Spleen (tissue), 7 donors: ENCODE measurements at regions not wholly inside any gene's neighbourhood (a gene's known extent, or its start where the extent isn't known, plus 50 kb on each side); places are given as distances from the start of the nearest gene placed in this dataset.

ENCODE experiments used
- POLR2AphosphoS5 ChIP-seq, 3 donors: sonication (generic); formaldehyde crosslinking; IDR thresholded peaks; one replicate each; pipeline ENCODE4 v1.5.1; 2017; ENCODE audit warnings: antibody characterized with exemption in 3 of 3
- TF ChIP-seq, protein P1 (sequence below), 11 experiments: fragments of 200-600 bp in 7 of 11; fragments of 450-650 bp in 4 of 11; sonication (generic) in 4 of 11; IDR thresholded peaks in 8 of 11; conservative IDR thresholded peaks in 3 of 11; 1 replicate in 7 of 11; 2 replicates in 4 of 11; pipeline versions ENCODE4 v1.4.0 to v1.8.0; 2016 to 2021; ENCODE audit warnings: antibody characterized with exemption in 11 of 11, inconsistent platforms in 4 of 11, mild to moderate bottlenecking in 1 of 11
- donor health status: DM: no; HTN: no; CAD: no; lungs with moderate emphysema.
- donor health status: DM: no; HTN: no; CAD: no.
- donor health status: DM: no; HTN: no; CAD: no.

DNA sequence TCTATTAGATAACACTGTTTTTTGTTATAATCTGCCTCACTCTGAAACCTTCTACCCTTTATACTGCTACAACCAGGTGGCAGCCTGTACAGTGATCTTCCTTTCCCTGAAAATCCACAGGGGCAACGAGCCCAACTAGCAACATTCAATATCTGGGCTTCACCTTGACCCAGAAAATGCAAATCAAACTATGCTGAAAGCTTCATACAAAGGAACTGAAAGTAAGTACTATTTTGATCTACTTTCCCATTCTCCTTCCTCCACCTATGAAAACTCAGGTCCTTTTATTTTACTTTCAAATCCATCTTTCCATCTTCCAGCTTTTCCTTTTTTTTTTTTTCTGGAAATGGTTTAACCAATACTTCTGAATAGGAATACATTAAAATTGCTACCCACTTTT, 175.8 kb upstream of the CCDC150 start:
- TF ChIP-seq, protein P1, sequence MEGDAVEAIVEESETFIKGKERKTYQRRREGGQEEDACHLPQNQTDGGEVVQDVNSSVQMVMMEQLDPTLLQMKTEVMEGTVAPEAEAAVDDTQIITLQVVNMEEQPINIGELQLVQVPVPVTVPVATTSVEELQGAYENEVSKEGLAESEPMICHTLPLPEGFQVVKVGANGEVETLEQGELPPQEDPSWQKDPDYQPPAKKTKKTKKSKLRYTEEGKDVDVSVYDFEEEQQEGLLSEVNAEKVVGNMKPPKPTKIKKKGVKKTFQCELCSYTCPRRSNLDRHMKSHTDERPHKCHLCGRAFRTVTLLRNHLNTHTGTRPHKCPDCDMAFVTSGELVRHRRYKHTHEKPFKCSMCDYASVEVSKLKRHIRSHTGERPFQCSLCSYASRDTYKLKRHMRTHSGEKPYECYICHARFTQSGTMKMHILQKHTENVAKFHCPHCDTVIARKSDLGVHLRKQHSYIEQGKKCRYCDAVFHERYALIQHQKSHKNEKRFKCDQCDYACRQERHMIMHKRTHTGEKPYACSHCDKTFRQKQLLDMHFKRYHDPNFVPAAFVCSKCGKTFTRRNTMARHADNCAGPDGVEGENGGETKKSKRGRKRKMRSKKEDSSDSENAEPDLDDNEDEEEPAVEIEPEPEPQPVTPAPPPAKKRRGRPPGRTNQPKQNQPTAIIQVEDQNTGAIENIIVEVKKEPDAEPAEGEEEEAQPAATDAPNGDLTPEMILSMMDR (IDR thresholded peaks at IDR 0.05 in 8 of 11, conservative IDR thresholded peaks at IDR 0.05 in 3 of 11), result no peak
- no peak for TF ChIP-seq POLR2AphosphoS5 (IDR thresholded peaks at IDR 0.05)
